Islet of Langerhans (tissue), 1 donor: ENCODE measurements at regions not wholly inside any gene's neighbourhood (a gene's known extent, or its start where the extent isn't known, plus 50 kb on each side); places are given as distances from the start of the nearest gene placed in this dataset.
"Not testable (repeated sequence)": the region's sequence is repeated elsewhere in the genome, so short reads cannot be mapped to it uniquely, and the experiment has no call there.

Experiments used
- FAIRE-seq: peaks from one replicate; lab custom pipeline; 2011; peaks lifted over from hg19 to GRCh38; lab: Jason Lieb, UNC

- FAIRE-seq, result no peak
These were observed 206.3 kb downstream of the SLITRK5 start for GRCh38 chr13:87877477-87877876.

- FAIRE-seq, result no peak
These were observed 207.5 kb downstream of the SLITRK5 start for GRCh38 chr13:87878706-87879105.

GRCh38 chr13:87884884-87885283 lies 213.7 kb downstream of the SLITRK5 start:
- FAIRE-seq, result no peak

GRCh38 chr13:87887459-87888123 lies 216.4 kb downstream of the SLITRK5 start:
- FAIRE-seq, result no peak

GRCh38 chr13:87889254-87889653 lies 218.1 kb downstream of the SLITRK5 start:
- FAIRE-seq, result no peak

GRCh38 chr13:87893186-87893585 lies 222.0 kb downstream of the SLITRK5 start:
- FAIRE-seq, result no peak

GRCh38 chr13:87894059-87894458 lies 222.9 kb downstream of the SLITRK5 start:
- no peak for FAIRE-seq

GRCh38 chr13:87903553-87903952 lies 232.4 kb downstream of the SLITRK5 start:
- FAIRE-seq, result no peak

- no peak for FAIRE-seq
These were observed 235.2 kb downstream of the SLITRK5 start for GRCh38 chr13:87906411-87906810.

- no peak for FAIRE-seq
These were observed 236.0 kb downstream of the SLITRK5 start for GRCh38 chr13:87907202-87907601.

- no peak for FAIRE-seq
These were observed 248.8 kb downstream of the SLITRK5 start for GRCh38 chr13:87919956-87920355.

- no peak for FAIRE-seq
These were observed 252.6 kb downstream of the SLITRK5 start for GRCh38 chr13:87923753-87924152.

GRCh38 chr13:87925006-87925405 lies 253.8 kb downstream of the SLITRK5 start:
- no peak for FAIRE-seq

GRCh38 chr13:87940776-87941175 lies 269.6 kb downstream of the SLITRK5 start:
- no peak for FAIRE-seq

GRCh38 chr13:87941226-87941625 lies 270.1 kb downstream of the SLITRK5 start:
- FAIRE-seq, result no peak

GRCh38 chr13:87942205-87942604 lies 271.0 kb downstream of the SLITRK5 start:
- FAIRE-seq, result no peak

GRCh38 chr13:87944038-87944437 lies 272.9 kb downstream of the SLITRK5 start:
- FAIRE-seq, result no peak

- FAIRE-seq, result peak; percentile 64
These were observed 281.2 kb downstream of the SLITRK5 start for GRCh38 chr13:87952377-87952776.

- no peak for FAIRE-seq
These were observed 282.2 kb downstream of the SLITRK5 start for GRCh38 chr13:87953381-87953780.

GRCh38 chr13:87954091-87954490 lies 282.9 kb downstream of the SLITRK5 start:
- no peak for FAIRE-seq

- no peak for FAIRE-seq
These were observed 290.4 kb downstream of the SLITRK5 start for GRCh38 chr13:87961546-87961945.

- no peak for FAIRE-seq
These were observed 301.4 kb downstream of the SLITRK5 start for GRCh38 chr13:87972568-87972967.

GRCh38 chr13:87975035-87975434 lies 303.9 kb downstream of the SLITRK5 start:
- no peak for FAIRE-seq

GRCh38 chr13:87976650-87977049 lies 305.5 kb downstream of the SLITRK5 start:
- FAIRE-seq, result not testable (repeated sequence)

- no peak for FAIRE-seq
These were observed 310.2 kb downstream of the SLITRK5 start for GRCh38 chr13:87981416-87981815.
